ENCODE measurements at regions not wholly inside any gene's neighbourhood (a gene's known extent, or its start where the extent isn't known, plus 50 kb on each side); places are given as distances from the start of the nearest gene placed in this dataset.

- H3K27me3 ChIP-seq (ENCODE audit: insufficient read depth, low read depth), result no peaks in the 10 kb centered on the region
- no peaks in the 10 kb centered on the region for H3K36me3 ChIP-seq (ENCODE audit: insufficient read depth)
- H3K79me2 ChIP-seq (ENCODE audit: insufficient read depth, low read depth), result no peaks in the 10 kb centered on the region
- no peak overlapping the region for H3K27ac ChIP-seq
- H3K4me3 ChIP-seq (IDR thresholded peaks at IDR 0.05; ENCODE audit: insufficient read depth, low read depth, low read length), result no peak overlapping the region
- H3K4me2 ChIP-seq, result no peak overlapping the region
- no peak overlapping the region for H2AFZ ChIP-seq (ENCODE audit: low read depth)
- no peak for TF ChIP-seq CTCF (conservative IDR thresholded peaks at IDR 0.05; ENCODE audit: low read depth, low read length)
- no peaks in the 10 kb centered on the region for H3K4me1 ChIP-seq (ENCODE audit: low read depth, poor library complexity, severe bottlenecking)
- H3K9ac ChIP-seq, result no peak overlapping the region
- H4K20me1 ChIP-seq (ENCODE audit: insufficient read depth), result no peaks in the 10 kb centered on the region
Observed at GRCh38 chr11:11738370-11738769, 103.4 kb upstream of the USP47 start.

- Histone ChIP-seq H4K20me1 (ENCODE audit: insufficient read depth) (no peaks in the 10 kb centered on the region), H3K4me3 (IDR thresholded peaks at IDR 0.05; ENCODE audit: insufficient read depth, low read depth, low read length) (no peak overlapping the region), H3K4me1 (ENCODE audit: low read depth, poor library complexity, severe bottlenecking) (no peaks in the 10 kb centered on the region), H3K4me2 (no peak overlapping the region), H3K27me3 (ENCODE audit: insufficient read depth, low read depth) (no peaks in the 10 kb centered on the region), H3K9ac (no peak overlapping the region), H3K36me3 (ENCODE audit: insufficient read depth) (no peaks in the 10 kb centered on the region), H3K79me2 (ENCODE audit: insufficient read depth, low read depth) (no peaks in the 10 kb centered on the region), H3K27ac (no peak overlapping the region), H2AFZ (ENCODE audit: low read depth) (no peak overlapping the region)
- no peak for TF ChIP-seq CTCF (conservative IDR thresholded peaks at IDR 0.05; ENCODE audit: low read depth, low read length)
Observed at GRCh38 chr11:11735586-11735985, 106.2 kb upstream of the USP47 start.

- no peak for TF ChIP-seq CTCF (conservative IDR thresholded peaks at IDR 0.05; ENCODE audit: low read depth, low read length)
- no peak overlapping the region for H3K4me3 ChIP-seq (IDR thresholded peaks at IDR 0.05; ENCODE audit: insufficient read depth, low read depth, low read length)
- no peak overlapping the region for H3K9ac ChIP-seq
- H3K4me1 ChIP-seq (ENCODE audit: low read depth, poor library complexity, severe bottlenecking), result no peaks in the 10 kb centered on the region
- H2AFZ ChIP-seq (ENCODE audit: low read depth), result no peak overlapping the region
- H3K27ac ChIP-seq, result no peak overlapping the region
- no peaks in the 10 kb centered on the region for H3K79me2 ChIP-seq (ENCODE audit: insufficient read depth, low read depth)
- H3K4me2 ChIP-seq, result no peak overlapping the region
- H3K36me3 ChIP-seq (ENCODE audit: insufficient read depth), result no peaks in the 10 kb centered on the region
- H4K20me1 ChIP-seq (ENCODE audit: insufficient read depth), result no peaks in the 10 kb centered on the region
- no peaks in the 10 kb centered on the region for H3K27me3 ChIP-seq (ENCODE audit: insufficient read depth, low read depth)
Observed at GRCh38 chr11:11733246-11733747, 108.5 kb upstream of the USP47 start.

- Histone ChIP-seq H3K4me2 (no peak overlapping the region), H3K9ac (no peak overlapping the region), H3K4me3 (IDR thresholded peaks at IDR 0.05; ENCODE audit: insufficient read depth, low read depth, low read length) (no peak overlapping the region), H3K36me3 (ENCODE audit: insufficient read depth) (no peaks in the 10 kb centered on the region), H2AFZ (ENCODE audit: low read depth) (no peak overlapping the region), H4K20me1 (ENCODE audit: insufficient read depth) (no peaks in the 10 kb centered on the region), H3K27me3 (ENCODE audit: insufficient read depth, low read depth) (no peaks in the 10 kb centered on the region), H3K4me1 (ENCODE audit: low read depth, poor library complexity, severe bottlenecking) (no peaks in the 10 kb centered on the region), H3K27ac (no peak overlapping the region), H3K79me2 (ENCODE audit: insufficient read depth, low read depth) (no peaks in the 10 kb centered on the region)
- TF ChIP-seq CTCF (conservative IDR thresholded peaks at IDR 0.05; ENCODE audit: low read depth, low read length), result no peak
Observed at GRCh38 chr11:11732116-11732515, 109.7 kb upstream of the USP47 start.
